GM18511 (cell line): ENCODE measurements at regions not wholly inside any gene's neighbourhood (a gene's known extent, or its start where the extent isn't known, plus 50 kb on each side); places are given as distances from the start of the nearest gene placed in this dataset.
"Not testable (repeated sequence)": the region's sequence is repeated elsewhere in the genome, so short reads cannot be mapped to it uniquely, and the experiment has no call there.

Experiments used
- ATAC-seq: cut with Tn5 transposase; IDR thresholded peaks from one replicate; pipeline ENCODE4 v1.9.1; 2021; ENCODE audit warnings: mild to moderate bottlenecking, moderate library complexity; ENCODE audit not compliant: unreplicated experiment

DNA sequence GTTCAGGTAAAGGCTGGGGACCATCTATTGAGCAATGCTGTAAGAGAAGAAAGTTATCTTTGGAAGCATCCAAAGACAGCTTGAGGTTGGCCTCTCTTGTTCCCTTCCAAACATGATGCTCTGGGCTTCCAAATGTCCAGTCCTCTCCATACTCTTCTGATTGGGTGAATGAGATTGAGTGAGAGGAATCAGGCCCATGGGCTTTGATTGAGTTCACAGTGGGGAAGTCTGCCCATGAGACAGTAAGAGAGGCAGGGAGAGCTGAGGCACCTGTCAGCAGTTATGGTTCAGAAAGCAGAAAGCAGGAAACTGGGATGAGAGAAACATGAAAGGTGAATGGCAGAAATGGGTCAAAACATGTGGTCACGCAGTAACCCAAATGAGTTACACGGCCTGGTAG lies 1006.9 kb downstream of the VRK1 start:
- no peak for ATAC-seq

DNA sequence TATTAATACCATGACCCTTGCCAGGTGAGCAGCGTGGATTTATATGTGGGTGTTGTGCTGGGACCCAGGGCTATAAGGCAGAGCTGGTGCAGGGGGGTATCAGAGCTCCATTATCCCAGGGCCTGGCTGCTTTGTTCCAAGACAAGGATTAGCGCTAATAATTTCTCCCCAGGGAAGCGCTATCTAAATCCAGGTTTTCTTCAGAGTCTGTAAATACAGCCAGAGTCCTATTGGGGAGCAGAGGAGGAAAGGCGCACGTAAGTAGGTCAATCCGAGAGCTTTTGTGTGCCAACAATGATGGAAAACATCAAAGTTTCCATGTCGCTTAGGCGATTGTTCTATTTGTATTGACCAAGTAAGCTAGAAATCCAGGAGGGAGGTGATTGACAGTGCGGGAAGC lies 1009.7 kb downstream of the VRK1 start:
- no peak for ATAC-seq

DNA sequence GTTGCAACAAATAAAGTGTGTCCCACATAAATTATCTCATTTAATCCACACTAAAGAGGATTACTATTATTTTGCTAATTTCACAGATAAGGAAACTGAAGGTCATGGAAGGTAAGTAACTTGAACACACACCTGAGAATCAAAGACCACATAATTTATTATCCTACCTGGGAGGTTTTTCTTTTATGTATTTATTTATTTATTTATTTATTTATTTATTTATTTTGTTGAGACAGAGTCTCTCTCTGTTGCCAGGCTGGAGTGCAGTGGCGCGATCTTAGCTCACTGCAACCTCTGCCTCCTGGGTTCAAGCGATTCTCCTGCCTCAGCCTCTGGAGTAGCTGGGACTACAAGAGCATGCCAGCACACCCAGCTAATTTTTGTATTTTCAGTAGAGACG lies 1011.4 kb downstream of the VRK1 start:
- not testable (repeated sequence) for ATAC-seq

DNA sequence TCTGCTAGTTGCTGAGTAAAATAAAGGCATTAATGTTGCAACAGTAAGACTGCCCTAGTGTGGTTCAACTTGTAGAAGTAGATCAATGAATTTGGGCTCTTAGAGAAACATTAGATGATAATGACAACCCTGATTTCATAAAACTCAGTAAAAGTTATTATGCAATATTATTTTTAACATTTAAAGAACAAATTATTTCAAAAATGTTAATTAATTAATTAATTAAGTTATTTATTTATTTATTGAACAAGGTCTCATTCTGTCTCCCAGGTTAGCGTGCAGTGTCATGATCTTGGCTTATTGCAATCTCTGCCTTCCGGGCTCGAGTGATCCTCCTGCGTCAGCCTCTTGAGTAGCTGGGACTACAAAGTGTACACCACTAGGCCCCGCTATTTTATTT lies 1016.4 kb downstream of the VRK1 start:
- no peak for ATAC-seq

DNA sequence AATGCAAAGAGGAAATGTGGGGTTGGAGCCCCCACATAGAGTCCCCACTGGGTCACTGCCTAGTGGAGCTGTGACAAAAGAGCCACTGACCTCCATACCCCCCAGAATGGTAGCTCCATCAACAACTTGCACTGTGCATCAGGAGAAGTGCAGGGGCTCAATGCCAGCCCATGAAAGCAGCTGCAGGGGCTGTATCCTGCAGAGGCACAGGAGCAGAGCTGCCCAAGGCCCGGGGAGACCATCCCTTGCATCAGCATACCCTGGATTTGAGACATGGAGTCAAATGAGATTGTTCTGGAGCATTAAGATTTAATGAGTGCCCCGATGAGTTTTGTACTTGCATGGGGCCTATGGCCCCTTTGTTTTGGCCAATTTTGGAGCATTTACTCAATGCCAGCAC lies 1023.6 kb downstream of the VRK1 start:
- no peak for ATAC-seq

DNA sequence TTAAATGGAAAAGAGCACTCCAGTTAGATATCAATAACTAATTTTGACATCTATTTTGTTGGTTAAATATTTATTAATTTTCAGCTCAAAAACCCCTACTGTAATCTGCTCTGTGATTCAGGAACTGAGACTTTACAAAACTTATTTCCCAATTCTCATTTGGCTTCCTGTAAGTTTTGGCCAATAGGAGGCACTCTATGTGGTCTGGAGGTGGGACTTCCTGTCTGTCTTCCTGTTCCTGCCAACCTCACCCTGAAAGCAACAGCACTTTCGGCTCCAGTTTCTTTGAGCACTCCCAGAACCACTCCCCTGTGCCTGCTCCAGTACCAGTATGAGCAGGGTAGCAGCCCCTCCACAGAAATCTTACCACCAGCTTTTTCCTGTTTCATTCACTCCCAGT lies 1027.0 kb downstream of the VRK1 start:
- no peak for ATAC-seq

DNA sequence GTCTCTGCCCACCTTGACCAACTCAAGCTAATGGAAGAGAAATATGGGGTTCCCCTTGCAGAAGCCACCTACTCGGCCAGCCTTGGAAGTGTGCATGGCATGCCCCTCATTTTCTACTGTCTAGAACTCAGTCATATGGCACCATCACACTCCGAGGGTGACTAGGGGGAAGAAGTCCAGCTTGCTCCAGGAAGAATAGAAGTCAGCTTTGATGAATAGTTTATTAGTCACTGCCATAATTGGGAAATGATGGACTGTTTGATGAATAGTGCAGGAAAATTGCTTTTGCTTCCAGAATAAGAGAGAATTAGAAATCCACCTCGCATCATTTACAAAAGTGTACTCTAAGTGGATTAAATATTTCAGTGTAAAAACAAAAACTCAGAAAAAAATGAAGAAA lies 1030.6 kb downstream of the VRK1 start:
- ATAC-seq = no peak

DNA sequence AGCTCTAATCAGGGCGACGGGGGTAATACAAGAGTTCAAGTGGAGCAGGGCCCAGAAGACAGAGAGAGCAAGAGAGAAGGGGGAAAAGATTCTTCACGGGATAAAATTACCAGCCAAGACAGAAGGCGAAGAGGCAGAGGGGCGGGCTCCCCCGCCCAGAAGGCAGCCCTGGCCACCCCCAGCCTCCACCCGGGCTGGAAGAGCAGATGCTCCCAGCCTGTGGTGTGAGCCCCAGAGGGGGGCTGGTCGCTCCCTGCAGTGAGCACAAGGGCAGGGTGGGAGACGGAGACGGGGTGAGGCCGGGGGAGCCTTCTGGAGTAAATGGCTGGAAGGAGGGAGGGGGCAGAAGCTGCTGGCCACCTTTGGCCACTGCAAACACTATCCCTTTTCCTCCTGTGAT lies 1035.6 kb downstream of the VRK1 start:
- ATAC-seq = no peak

DNA sequence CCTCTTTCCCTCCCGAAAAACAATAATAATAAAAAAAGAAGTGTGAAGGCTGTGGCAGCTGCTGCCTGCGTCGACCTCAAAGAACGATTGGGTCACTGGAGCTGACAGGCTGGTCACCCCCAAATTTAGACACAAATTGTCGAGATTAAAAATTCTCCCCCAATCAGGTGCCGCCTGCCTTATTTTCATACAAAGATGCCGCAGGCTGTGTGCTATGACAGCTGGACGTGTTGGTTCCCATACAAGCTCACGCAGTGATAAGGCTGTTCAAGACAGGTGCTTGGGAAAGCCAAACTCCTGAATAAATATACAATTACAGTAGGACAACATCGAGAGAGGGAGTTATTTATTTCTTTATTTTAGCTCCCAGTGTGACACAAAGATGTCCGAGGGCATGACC lies 1041.8 kb downstream of the VRK1 start:
- ATAC-seq = no peak

DNA sequence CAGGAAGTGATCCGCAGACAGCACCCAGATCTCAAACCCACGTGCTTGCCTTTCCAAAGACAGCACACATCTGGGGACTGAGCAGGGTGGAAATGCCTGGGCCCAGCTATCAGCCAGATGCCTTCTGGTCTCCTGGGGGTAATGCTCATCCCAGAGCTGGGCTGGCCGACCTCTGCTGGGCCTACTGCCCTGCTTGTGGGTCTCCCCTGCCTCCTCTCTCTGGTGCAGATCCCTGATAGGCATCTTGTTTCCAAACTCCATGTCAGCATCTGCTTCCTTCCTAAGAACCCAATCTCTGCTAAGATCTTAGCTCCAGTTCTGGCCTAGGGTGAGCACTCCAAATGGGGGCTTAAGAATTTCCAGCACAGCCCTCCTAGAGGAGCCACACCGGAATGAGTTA lies 1043.0 kb downstream of the VRK1 start:
- ATAC-seq = no peak

DNA sequence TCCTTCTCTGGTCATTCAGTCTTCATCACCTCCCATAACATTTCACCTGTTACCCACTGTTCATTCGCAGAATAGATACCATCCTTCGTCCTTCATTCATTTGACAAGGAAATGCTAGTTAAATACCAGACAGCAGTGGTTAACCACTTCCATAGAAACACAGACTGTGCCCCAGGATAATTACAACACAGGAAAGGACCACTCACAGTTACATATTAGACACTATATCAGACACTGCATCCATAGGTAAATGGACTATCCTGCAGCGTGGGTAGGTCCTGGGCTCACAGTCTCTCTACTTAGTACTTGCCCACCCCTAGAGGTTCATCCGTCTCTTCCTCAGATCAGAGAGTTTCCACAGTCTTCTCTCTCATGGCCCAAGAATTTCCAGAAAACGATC lies 1044.6 kb downstream of the VRK1 start:
- ATAC-seq = no peak

DNA sequence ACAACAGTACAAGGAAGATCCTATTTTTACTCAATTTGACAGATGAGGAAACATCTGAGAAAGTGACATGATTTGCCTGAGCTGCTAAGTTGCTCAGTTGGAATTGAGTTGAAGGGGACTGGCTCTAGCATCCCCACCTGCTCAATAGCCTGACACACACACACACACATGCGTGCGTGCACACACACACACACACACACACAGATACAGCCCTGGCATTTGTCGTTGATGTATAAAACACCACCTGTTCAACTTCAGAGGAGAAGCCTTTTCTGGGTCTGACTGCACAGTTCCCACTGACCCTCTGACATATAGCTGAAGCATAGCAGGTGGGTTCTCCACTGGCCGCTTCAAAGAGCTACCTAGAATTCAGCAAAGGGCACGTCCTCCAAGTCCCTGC lies 1045.9 kb downstream of the VRK1 start:
- ATAC-seq = no peak

DNA sequence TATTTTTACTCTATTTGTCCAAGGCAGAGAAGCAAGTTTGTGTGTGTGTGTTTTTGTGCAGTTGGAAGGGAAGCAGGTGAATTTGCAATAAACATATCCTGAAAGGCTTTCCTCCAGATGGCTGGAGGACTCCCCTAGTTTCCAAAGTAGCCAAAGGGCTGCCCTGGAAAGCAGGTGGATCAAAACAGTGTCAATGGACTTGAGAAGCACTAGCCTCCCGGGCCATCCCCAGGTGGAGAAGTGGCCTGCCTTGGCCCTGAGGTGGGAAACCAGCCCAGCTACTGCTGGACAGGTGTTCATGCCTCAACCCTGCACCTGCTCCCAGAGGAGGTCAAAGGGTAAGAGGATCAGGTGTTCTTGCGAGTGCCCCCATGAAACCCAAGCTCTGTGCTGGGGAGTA lies 1046.9 kb downstream of the VRK1 start:
- no peak for ATAC-seq

DNA sequence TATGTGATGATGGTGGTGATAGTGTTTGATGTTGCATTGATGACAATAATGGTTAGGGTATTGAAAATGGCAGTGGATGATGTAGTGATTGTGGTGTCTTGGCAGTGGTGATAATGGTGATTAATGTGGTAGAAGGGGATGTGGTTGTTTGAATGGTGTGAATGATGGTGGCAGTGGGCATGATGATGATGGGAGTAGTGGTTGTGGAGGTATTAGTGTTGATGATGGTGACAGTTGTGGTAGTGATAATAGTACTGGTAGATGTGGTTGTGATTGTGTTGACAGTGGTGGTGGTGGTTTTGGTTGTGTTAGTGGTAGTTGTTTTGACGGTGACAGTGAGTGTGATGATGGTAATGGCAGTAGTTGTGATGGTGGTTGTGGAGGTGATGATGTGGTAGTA lies 1049.0 kb downstream of the VRK1 start:
- no peak for ATAC-seq

DNA sequence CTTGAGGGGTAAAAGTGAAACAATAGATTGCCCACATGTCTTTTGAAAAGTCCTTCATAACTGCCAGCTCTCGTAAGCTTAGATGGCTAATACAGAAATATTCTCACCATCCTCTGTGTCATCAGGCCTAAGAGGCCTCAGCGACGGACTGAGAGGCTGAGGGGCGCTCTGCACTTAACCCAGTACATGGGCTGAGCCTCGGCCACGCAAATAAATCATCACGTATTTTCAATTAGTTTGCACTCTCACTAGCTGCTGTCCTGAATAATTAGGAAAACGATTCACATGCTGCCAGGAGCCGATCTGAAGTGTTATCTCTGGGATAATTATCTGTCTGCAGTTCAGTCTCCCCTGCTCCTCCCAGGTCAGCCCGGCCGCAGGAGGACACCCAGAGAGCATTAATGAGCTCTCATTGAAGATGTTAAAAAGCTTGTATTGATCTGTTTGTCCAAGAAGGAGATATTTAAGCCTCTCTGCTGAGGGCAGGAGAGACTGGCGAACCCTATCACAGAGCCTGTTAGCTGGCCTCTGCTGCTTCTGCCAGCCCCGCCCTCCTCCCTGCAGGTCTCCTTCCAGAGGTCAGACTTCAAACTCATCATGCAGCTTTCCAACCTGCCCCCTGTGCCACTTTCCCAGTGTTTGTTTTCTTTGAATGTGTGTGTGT lies 1051.3 kb downstream of the VRK1 start:
- no peak for ATAC-seq

DNA sequence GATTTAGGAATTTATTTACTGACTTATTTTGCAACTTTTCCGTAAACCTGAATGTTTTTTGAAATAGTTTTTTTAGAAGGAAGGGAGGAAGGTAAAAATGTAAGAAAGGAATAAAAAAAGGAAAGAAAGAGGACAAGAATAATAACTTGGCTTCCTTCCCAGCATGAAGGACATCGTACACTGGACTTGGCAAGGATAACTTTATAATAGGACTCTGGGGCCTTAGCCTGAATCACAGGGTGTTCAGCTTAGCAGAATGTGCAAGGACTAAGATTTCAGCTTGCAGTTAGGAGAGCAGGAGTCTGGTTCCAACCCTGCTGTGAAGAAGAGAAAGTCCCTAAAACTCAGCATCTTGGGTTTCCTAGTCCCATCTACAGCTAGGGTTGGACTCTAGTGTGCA lies 1053.3 kb downstream of the VRK1 start:
- no peak for ATAC-seq

DNA sequence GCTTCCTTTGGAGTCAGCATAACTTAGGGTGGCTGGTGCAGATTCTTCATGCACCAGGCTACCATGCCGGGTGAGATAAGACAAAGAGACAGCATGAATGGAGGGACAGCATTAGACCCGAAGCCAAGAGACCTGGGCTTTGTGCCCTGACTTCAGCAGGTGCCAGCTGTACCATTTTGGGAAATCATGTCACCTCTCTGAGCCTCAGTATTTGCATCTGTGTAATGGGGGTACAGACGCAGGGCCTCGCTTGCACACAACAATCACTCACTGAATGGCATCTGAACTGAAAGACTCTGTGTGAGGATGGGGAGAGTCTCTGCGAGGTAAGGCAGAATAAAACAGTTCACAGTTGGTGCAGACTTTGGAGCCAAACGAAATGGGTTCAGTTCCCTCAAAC lies 1053.7 kb downstream of the VRK1 start:
- ATAC-seq = no peak

DNA sequence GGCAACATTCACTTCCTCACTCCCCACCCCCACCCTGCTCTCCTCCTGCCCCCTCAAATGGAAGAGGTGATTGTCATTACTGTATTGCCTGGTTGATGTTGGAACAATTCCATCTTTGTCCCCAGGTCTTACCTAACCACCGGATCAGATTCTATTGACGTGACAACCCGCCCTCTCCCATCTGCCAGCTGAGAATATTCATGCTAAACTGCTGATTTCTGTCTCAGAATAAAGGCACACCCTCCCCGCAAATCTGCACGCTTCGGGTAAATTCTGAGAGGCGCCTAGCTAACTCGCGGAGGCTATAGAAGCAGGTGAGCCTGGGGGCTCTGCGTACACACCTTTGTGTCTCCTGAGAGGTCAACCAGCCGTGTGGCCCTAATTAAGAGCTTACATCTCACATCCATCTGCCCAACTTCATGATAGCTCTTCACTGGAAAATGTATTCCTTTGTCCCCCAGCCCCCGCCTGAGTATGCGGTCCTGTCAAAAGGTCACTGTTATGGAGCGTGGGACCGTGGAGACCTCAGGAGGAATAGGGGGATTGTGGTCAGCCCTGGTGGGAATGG lies 1054.3 kb downstream of the VRK1 start:
- no peak for ATAC-seq

DNA sequence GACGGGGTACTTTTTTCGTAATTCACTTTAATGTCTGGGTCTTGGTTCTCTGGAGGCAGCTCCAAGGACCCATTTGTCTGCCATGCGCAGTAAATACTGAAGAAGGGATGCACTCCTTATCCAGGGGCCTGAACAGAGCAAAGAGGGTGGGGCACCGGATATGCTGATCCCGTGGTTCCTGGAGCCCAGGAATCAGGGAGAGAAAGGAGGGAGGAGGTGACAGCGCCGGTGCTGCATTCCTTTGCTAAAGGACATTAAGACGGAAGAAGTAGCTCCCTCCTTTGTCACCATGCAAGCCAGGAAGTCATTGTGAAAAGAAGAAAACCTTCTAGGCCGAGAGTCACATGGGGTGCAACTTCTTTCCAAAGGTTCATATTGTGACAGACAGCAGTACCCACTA lies 1057.7 kb downstream of the VRK1 start:
- ATAC-seq = no peak

DNA sequence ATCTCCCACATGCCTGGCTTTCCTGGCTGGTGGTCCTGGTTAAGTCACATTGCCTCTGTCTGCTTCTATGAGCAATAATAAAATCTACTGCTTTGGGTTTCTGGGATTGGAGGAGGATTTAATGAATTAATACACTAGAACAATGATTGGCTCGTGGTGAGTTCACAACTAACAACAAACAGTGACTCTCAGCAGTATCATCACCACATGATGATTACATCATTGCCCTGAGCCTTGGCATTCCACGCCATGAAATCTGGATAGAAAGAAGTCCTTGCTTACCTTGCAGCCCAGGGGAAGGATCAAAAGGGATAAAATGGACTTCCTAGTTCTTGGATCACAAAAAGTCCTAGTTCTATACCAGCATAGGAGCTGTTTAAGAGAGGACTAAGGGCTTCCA lies 1069.0 kb downstream of the VRK1 start:
- no peak for ATAC-seq

DNA sequence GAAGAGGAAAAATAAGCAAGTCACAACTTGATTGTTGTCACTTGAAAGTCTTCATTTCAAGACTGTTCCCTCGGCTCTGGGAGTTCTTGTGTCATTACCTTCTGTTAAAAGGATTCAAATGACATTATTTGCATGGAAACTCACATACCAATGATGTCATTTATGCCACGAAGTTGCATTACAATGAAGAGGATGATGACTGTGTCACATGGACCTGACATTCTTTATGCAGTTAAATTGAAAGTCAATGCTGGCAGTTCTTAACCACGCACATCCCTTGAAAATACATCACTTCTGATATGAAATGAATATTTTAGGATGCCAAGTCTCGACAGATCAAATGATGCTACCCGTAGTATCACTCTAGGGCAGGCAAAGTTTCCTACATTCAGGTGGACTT lies 1069.5 kb downstream of the VRK1 start:
- ATAC-seq = no peak

DNA sequence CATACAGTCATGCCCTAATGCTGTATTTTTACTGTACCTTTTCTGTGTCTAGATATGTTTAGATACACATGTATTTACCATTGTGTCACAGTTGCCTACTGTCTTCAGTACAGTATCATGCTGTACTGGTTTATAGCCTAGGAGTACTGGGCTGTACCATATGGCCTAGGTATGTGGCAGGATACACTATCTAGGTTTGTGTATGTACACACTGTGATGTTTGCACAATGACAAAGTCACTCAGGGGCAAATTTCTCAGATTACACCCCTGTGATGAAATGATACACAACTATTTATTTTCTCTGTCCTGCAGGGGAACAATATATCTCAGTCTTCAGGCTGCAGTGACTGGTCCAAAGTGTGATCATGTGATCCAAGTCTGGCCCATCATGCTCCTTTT lies 1076.1 kb downstream of the VRK1 start:
- no peak for ATAC-seq

DNA sequence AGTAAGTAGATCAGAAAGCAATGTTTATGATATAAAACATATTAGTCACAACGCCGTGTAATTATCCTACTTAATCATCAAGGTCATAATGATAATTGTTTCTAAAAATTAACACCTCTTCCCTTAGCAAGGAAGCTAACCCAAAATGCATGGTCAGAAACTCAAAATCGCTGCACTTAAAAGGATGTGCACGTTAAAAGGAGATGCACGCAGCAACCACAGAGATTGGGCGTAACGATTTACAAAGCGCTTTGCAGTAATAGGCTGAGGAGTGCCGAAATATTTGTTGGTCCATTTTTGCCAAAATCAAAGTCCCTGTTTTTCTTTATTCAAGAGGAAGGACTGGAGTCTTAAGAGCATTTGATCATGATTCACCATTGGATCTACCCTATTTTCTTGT lies 1077.2 kb downstream of the VRK1 start:
- no peak for ATAC-seq
